Endothelial cell of umbilical vein (primary cell): ENCODE measurements at regions not wholly inside any gene's neighbourhood (a gene's known extent, or its start where the extent isn't known, plus 50 kb on each side); places are given as distances from the start of the nearest gene placed in this dataset.

Experiments used
- BruUV-seq: library from RNA; stranded (reverse); fragments of 400-500 nt; replicated peaks from 2 replicates; lab custom pipeline; 2021; lab: Mats Ljungman, UMichigan
- CTCF ChIA-PET: fragments of 300-600, 350-600 bp; sonication (Branson Sonifier 250); formaldehyde crosslinking; loops from one replicate; lab custom pipeline; 2021; ENCODE audit warnings: antibody characterized with exemption, inconsistent platforms; lab: Charles Lee
- POLR2A ChIA-PET: fragments of 300-600, 350-600 bp; sonication (Branson Sonifier 250); formaldehyde crosslinking; loops from one replicate; lab custom pipeline; 2021; ENCODE audit warnings: antibody characterized with exemption, inconsistent platforms; lab: Charles Lee
- DNase-seq: peaks from one replicate; pipeline ENCODE4 v3.0.0-alpha.2; 2011; ENCODE audit warnings: low read depth, low spot score
- FAIRE-seq: peaks from 2 replicates; lab custom pipeline; 2011; peaks lifted over from hg19 to GRCh38; lab: Jason Lieb, UNC
- H2AFZ ChIP-seq: 2 replicates; pipeline ENCODE4 v1.6.0; 2012; ENCODE audit warnings: low read depth, low read length, control low read depth, inconsistent platforms
- H3K27ac ChIP-seq: 2 replicates; pipeline ENCODE4 v1.5.1; 2011; ENCODE audit warnings: low read depth, mild to moderate bottlenecking, control low read depth, low read length, moderate library complexity; ENCODE audit not compliant: insufficient read depth
- H3K27me3 ChIP-seq, 2 experiments: 2 replicates each; pipeline versions ENCODE4 v1.6.0 to v1.6.1; 2011; ENCODE audit warnings: low read length in 2 of 2, mixed read lengths in 1 of 2; ENCODE audit not compliant: control insufficient read depth in 2 of 2, insufficient read depth in 2 of 2
- H3K36me3 ChIP-seq, 2 experiments: 2 replicates in 1 of 2; 3 replicates in 1 of 2; pipeline ENCODE4 v1.5.1; 2011; ENCODE audit warnings: low read length in 2 of 2, mild to moderate bottlenecking in 1 of 2, moderate library complexity in 1 of 2; ENCODE audit not compliant: control insufficient read depth in 2 of 2, insufficient read depth in 2 of 2; ENCODE audit errors: extremely low read depth in 1 of 2
- H3K4me1 ChIP-seq: 3 replicates; pipeline ENCODE4 v1.5.1; 2011; ENCODE audit warnings: mild to moderate bottlenecking, low read length; ENCODE audit not compliant: control insufficient read depth, insufficient read depth; ENCODE audit errors: extremely low read depth
- H3K4me2 ChIP-seq: 2 replicates; pipeline ENCODE4 v1.6.1; 2011; ENCODE audit warnings: low read length, control low read depth, mixed read lengths; ENCODE audit not compliant: insufficient read depth
- H3K4me3 ChIP-seq, 3 experiments: fragments of 200-600 bp in 1 of 3; sonication (generic), shearing (Covaris generic) in 1 of 3; replicated peaks in 1 of 3; 2 replicates each; pipeline ENCODE4 v1.5.1; 2011 to 2016; ENCODE audit warnings: control low read depth in 3 of 3, low read length in 3 of 3, mild to moderate bottlenecking in 2 of 3, inconsistent platforms in 1 of 3, low read depth in 1 of 3, moderate library complexity in 1 of 3; ENCODE audit not compliant: insufficient read depth in 1 of 3
- H3K79me2 ChIP-seq: 2 replicates; pipeline ENCODE4 v1.6.0; 2012; ENCODE audit warnings: low read length, inconsistent platforms; ENCODE audit not compliant: control insufficient read depth, insufficient read depth
- H3K9ac ChIP-seq: replicated peaks from 2 replicates; pipeline ENCODE3; 2011; ENCODE audit warnings: low read length, control low read depth; ENCODE audit not compliant: insufficient read depth; ENCODE audit errors: extremely low read depth
- H3K9me1 ChIP-seq: replicated peaks from 3 replicates; pipeline ENCODE4 v1.6.0; 2011; ENCODE audit warnings: mild to moderate bottlenecking, low read length; ENCODE audit not compliant: control insufficient read depth, insufficient read depth; ENCODE audit errors: extremely low read depth
- H3K9me3 ChIP-seq: replicated peaks from 2 replicates; pipeline ENCODE4 v1.5.1; 2012; ENCODE audit warnings: low read length, inconsistent platforms; ENCODE audit not compliant: control insufficient read depth, insufficient read depth
- H4K20me1 ChIP-seq: replicated peaks from 2 replicates; pipeline ENCODE3; 2011; ENCODE audit warnings: mild to moderate bottlenecking, low read length; ENCODE audit not compliant: control insufficient read depth, insufficient read depth; ENCODE audit errors: extremely low read depth
- CTCF ChIP-seq, 2 donors: IDR thresholded peaks; 1 replicate in 1 of 2; 2 replicates in 1 of 2; pipeline ENCODE4 v1.5.1; 2011; ENCODE audit warnings: low read length in 2 of 2, mild to moderate bottlenecking in 2 of 2, moderate library complexity in 2 of 2, control low read depth in 1 of 2, inconsistent platforms in 1 of 2, low read depth in 1 of 2; ENCODE audit not compliant: insufficient read depth in 1 of 2; ENCODE audit errors: extremely low read depth in 1 of 2
- EZH2 ChIP-seq: IDR thresholded peaks from 2 replicates; pipeline ENCODE4 v1.6.1; 2012; ENCODE audit warnings: borderline replicate concordance, low read depth, mild to moderate bottlenecking, moderate library complexity, low read length, inconsistent platforms; ENCODE audit not compliant: severe bottlenecking
- FOS ChIP-seq: IDR thresholded peaks from 2 replicates; pipeline ENCODE4 v1.6.1; 2011; ENCODE audit warnings: mild to moderate bottlenecking, low read length, moderate library complexity, borderline replicate concordance; ENCODE audit not compliant: insufficient read depth
- GATA2 ChIP-seq: IDR thresholded peaks from 2 replicates; pipeline ENCODE4 v1.7.0; 2011; ENCODE audit warnings: low read depth, mild to moderate bottlenecking, moderate library complexity, mixed read lengths, low read length; ENCODE audit not compliant: insufficient read length, insufficient read depth
- JUN ChIP-seq: IDR thresholded peaks from 2 replicates; pipeline ENCODE4 v1.6.1; 2011; ENCODE audit warnings: borderline replicate concordance, low read depth; ENCODE audit not compliant: insufficient read length, insufficient read depth
- MAX ChIP-seq: IDR thresholded peaks from 2 replicates; pipeline ENCODE4 v1.6.1; 2011; ENCODE audit not compliant: insufficient read depth, insufficient read length
- MYC ChIP-seq: IDR thresholded peaks from one replicate; pipeline ENCODE4 v1.6.1; 2011; ENCODE audit warnings: mild to moderate bottlenecking, low read depth, low read length
- POLR2A ChIP-seq: IDR thresholded peaks from 2 replicates; pipeline ENCODE4 v1.6.1; 2012; ENCODE audit warnings: low read depth, mild to moderate bottlenecking, control low read depth, low read length
- POLR2AphosphoS5 ChIP-seq: IDR thresholded peaks from 2 replicates; pipeline ENCODE4 v1.6.1; 2012; ENCODE audit warnings: low read depth, mild to moderate bottlenecking, control low read depth, low read length, moderate library complexity; ENCODE audit not compliant: insufficient read depth
- dilution Hi-C: fragments of 300-500 bp; cut with MboI; formaldehyde crosslinking; loops from one replicate; pipeline ENCODE4 v1.15.0; 2019; ENCODE audit warnings: low sequenced_read_pairs; ENCODE audit not compliant: extremely low pct_ligation_motif_present
- intact Hi-C: fragments of 100-400 bp; cut with micrococcal nuclease; formaldehyde crosslinking; loops from one replicate; pipeline ENCODE4 v1.10.0; 2022

GRCh38 chr4:179163147-179163546 is 1720.9 kb upstream of the AGA start:
- DNase-seq (no peak), FAIRE-seq (no peak)
- Histone ChIP-seq H3K36me3 (no peaks in the 10 kb centered on the region), H3K4me3 (no peak overlapping the region), H3K4me1 (no peaks in the 10 kb centered on the region), H3K27ac (no peak overlapping the region), H4K20me1 (no peaks in the 10 kb centered on the region), H3K4me2 (no peak overlapping the region), H3K79me2 (no peaks in the 10 kb centered on the region), H3K9me3 (no peaks in the 10 kb centered on the region), H3K9ac (no peak overlapping the region), H3K9me1 (no peaks in the 10 kb centered on the region), H3K27me3 (no peaks in the 10 kb centered on the region), H2AFZ (no peak overlapping the region)
- TF ChIP-seq FOS (no peak), EZH2 (no peak), MAX (no peak), POLR2AphosphoS5 (no peak), POLR2A (no peak), CTCF (IDR thresholded peaks at IDR 0.05; ENCODE audit: extremely low read depth in 1 of 2, insufficient read depth in 1 of 2, low read depth in 1 of 2, low read length in 2 of 2) (no peak), JUN (no peak), MYC (no peak), GATA2 (no peak)
- no TSS peak for BruUV-seq
- intact Hi-C loops: no loop called here
- ChIA-PET POLR2A (no interaction called here), CTCF (no interaction called here)
- dilution Hi-C loops: no loop called here
